NT2/D1 (cell line): ENCODE measurements at regions not wholly inside any gene's neighbourhood (a gene's known extent, or its start where the extent isn't known, plus 50 kb on each side); places are given as distances from the start of the nearest gene placed in this dataset.

Experiments
- SUZ12 ChIP-seq: IDR thresholded peaks from 2 replicates; pipeline ENCODE4 v1.6.1; 2011; ENCODE audit not compliant: insufficient read length, insufficient read depth; ENCODE audit errors: extremely low read depth
- YY1 ChIP-seq: IDR thresholded peaks from 2 replicates; pipeline ENCODE4 v1.6.1; 2011; ENCODE audit not compliant: insufficient read length, insufficient read depth
- ZNF274 ChIP-seq: IDR thresholded peaks from 2 replicates; pipeline ENCODE4 v1.6.1; 2011; ENCODE audit warnings: mild to moderate bottlenecking, low read depth, low read length

- TF ChIP-seq ZNF274 (no peak), SUZ12 (no peak), YY1 (no peak)
These were observed 78.1 kb upstream of the OLFM3 start for GRCh38 chr1:102074874-102075273.
